ENCODE measurements at regions not wholly inside any gene's neighbourhood (a gene's known extent, or its start where the extent isn't known, plus 50 kb on each side); places are given as distances from the start of the nearest gene placed in this dataset.
"Not testable (repeated sequence)": the region's sequence is repeated elsewhere in the genome, so short reads cannot be mapped to it uniquely, and the experiment has no call there.

- DNase-seq (ENCODE audit: low read depth in 3 of 3, low spot score in 1 of 3), result not testable (repeated sequence)
Measured at GRCh38 chr11:3583476-3583875, 58.3 kb downstream of the ART5 start.

- DNase-seq (ENCODE audit: low read depth in 3 of 3, low spot score in 1 of 3), result not testable (repeated sequence)
Measured at GRCh38 chr11:3581389-3581725, 60.4 kb downstream of the ART5 start.

- DNase-seq (ENCODE audit: low read depth in 3 of 3, low spot score in 1 of 3), result peak; percentile 12 to 68 (median 56)
Measured at GRCh38 chr11:3580487-3581388, 61.1 kb downstream of the ART5 start.

GRCh38 chr11:3579600-3580459, 62.0 kb downstream of the ART5 start:
- DNase-seq (ENCODE audit: low read depth in 3 of 3, low spot score in 1 of 3), result not testable (repeated sequence)

GRCh38 chr11:3576066-3576604, 65.7 kb downstream of the ART5 start:
- not testable (repeated sequence) for DNase-seq (ENCODE audit: low read depth in 3 of 3, low spot score in 1 of 3)

- DNase-seq (ENCODE audit: low read depth in 3 of 3, low spot score in 1 of 3), result not testable (repeated sequence)
Measured at GRCh38 chr11:3572976-3573647, 68.7 kb downstream of the ART5 start.

- DNase-seq (ENCODE audit: low read depth in 3 of 3, low spot score in 1 of 3), result not testable (repeated sequence)
Measured at GRCh38 chr11:3571752-3572151, 70.0 kb downstream of the ART5 start.

- DNase-seq (ENCODE audit: low read depth in 3 of 3, low spot score in 1 of 3), result not testable (repeated sequence)
Measured at GRCh38 chr11:3565838-3566237, 76.0 kb downstream of the ART5 start.

- DNase-seq (ENCODE audit: low read depth in 3 of 3, low spot score in 1 of 3), result not testable (repeated sequence)
Measured at GRCh38 chr11:3564383-3564782, 77.4 kb downstream of the ART5 start.

- DNase-seq (ENCODE audit: low read depth in 3 of 3, low spot score in 1 of 3), result not testable (repeated sequence)
Measured at GRCh38 chr11:3554621-3555020, 87.2 kb downstream of the ART5 start.

- DNase-seq (ENCODE audit: low read depth in 3 of 3, low spot score in 1 of 3), result not testable (repeated sequence)
Measured at GRCh38 chr11:3544990-3545389, 96.8 kb downstream of the ART5 start.

GRCh38 chr11:3538220-3538619, 103.6 kb downstream of the ART5 start:
- not testable (repeated sequence) for DNase-seq (ENCODE audit: low read depth in 3 of 3, low spot score in 1 of 3)

GRCh38 chr11:3537254-3537653, 104.5 kb downstream of the ART5 start:
- not testable (repeated sequence) for DNase-seq (ENCODE audit: low read depth in 3 of 3, low spot score in 1 of 3)

GRCh38 chr11:3532958-3533357, 108.8 kb downstream of the ART5 start:
- DNase-seq (ENCODE audit: low read depth in 3 of 3, low spot score in 1 of 3), result not testable (repeated sequence)

- DNase-seq (ENCODE audit: low read depth in 3 of 3, low spot score in 1 of 3), result not testable (repeated sequence)
Measured at GRCh38 chr11:3531280-3531679, 110.5 kb downstream of the ART5 start.

- not testable (repeated sequence) for DNase-seq (ENCODE audit: low read depth in 3 of 3, low spot score in 1 of 3)
Measured at GRCh38 chr11:3523567-3523966, 118.2 kb downstream of the ART5 start.

GRCh38 chr11:3520905-3521304, 120.9 kb downstream of the ART5 start:
- DNase-seq (ENCODE audit: low read depth in 3 of 3, low spot score in 1 of 3), result not testable (repeated sequence)

GRCh38 chr11:3519841-3520240, 122.0 kb downstream of the ART5 start:
- DNase-seq (ENCODE audit: low read depth in 3 of 3, low spot score in 1 of 3), result not testable (repeated sequence)

- DNase-seq (ENCODE audit: low read depth in 3 of 3, low spot score in 1 of 3), result not testable (repeated sequence)
Measured at GRCh38 chr11:3516934-3517567, 124.7 kb downstream of the ART5 start.

- DNase-seq (ENCODE audit: low read depth in 3 of 3, low spot score in 1 of 3), result not testable (repeated sequence)
Measured at GRCh38 chr11:3516345-3516933, 125.4 kb downstream of the ART5 start.
